ENCODE measurements at regions not wholly inside any gene's neighbourhood (a gene's known extent, or its start where the extent isn't known, plus 50 kb on each side); places are given as distances from the start of the nearest gene placed in this dataset.

DNA sequence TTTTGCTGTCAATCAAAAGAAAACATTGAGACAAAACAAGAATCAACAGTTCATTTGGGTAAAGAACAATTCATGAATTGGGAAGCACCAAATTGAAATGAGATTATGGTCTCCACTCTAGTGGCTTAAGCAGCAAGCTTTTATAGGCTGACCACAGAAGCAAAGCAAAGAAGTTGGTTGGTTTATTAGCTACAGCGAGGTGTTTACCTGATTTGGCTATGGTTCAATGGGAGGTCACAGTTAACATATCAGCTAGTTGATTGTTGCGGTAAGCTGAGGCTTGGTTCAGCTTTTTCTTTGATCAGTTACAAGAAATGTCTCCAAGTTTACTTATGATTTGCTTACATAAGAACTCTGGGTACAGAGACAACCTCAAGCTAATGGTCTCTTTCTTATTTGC lies 640.5 kb upstream of the GOLIM4 start:
- DNase-seq: no peak
- TF ChIP-seq EP300 (IDR thresholded peaks at IDR 0.05) (no peak), POLR2A (IDR thresholded peaks at IDR 0.05) (no peak)
- TF ChIP-seq, protein P1, sequence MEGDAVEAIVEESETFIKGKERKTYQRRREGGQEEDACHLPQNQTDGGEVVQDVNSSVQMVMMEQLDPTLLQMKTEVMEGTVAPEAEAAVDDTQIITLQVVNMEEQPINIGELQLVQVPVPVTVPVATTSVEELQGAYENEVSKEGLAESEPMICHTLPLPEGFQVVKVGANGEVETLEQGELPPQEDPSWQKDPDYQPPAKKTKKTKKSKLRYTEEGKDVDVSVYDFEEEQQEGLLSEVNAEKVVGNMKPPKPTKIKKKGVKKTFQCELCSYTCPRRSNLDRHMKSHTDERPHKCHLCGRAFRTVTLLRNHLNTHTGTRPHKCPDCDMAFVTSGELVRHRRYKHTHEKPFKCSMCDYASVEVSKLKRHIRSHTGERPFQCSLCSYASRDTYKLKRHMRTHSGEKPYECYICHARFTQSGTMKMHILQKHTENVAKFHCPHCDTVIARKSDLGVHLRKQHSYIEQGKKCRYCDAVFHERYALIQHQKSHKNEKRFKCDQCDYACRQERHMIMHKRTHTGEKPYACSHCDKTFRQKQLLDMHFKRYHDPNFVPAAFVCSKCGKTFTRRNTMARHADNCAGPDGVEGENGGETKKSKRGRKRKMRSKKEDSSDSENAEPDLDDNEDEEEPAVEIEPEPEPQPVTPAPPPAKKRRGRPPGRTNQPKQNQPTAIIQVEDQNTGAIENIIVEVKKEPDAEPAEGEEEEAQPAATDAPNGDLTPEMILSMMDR (IDR thresholded peaks at IDR 0.05): no peak
- Histone ChIP-seq H3K36me3 (no peaks in the 10 kb centered on the region), H3K27me3 (no peaks in the 10 kb centered on the region), H3K9me3 (no peaks in the 10 kb centered on the region), H3K4me3 (no peak overlapping the region), H3K4me1 (ENCODE audit: insufficient read depth) (no peaks in the 10 kb centered on the region), H3K27ac (no peak overlapping the region)
- WGBS, 3 donors: 84 to 87% (median 85%) methylated on average over 2 of the region's 2 CpGs
- intact Hi-C loops (cut with DNase I): no loop called here

DNA sequence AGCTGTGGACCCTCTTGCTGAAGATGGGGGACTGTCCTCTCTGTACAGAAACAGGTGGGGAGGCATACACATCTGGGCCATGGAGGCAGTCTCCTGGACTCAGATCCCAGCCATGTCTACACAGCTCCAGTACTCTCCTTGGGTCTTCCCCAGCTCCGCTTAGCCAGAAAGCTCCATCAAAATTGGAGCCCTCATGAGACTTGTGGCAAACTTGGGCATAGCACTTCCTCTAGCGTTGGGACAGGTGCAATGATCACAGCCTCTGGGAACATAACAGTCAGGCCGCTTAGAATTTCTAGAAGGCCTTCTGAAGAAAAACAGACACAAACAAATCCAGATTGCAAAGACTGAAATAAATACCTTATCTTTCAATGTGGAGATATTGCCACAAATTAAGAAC lies 634.3 kb upstream of the GOLIM4 start:
- H3K36me3 ChIP-seq: no peaks in the 10 kb centered on the region
- no peaks in the 10 kb centered on the region for H3K4me1 ChIP-seq (ENCODE audit: insufficient read depth)
- no peak for DNase-seq
- TF ChIP-seq POLR2A (IDR thresholded peaks at IDR 0.05): no peak
- no peak for TF ChIP-seq EP300 (IDR thresholded peaks at IDR 0.05)
- TF ChIP-seq, protein P1 (IDR thresholded peaks at IDR 0.05): no peak
- H3K4me3 ChIP-seq: no peak overlapping the region
- no peaks in the 10 kb centered on the region for H3K27me3 ChIP-seq
- intact Hi-C loops (cut with DNase I): no loop called here
- 62 to 91% (median 91%) methylated on average over 3 of the region's 3 CpGs for WGBS, 3 donors
- no peaks in the 10 kb centered on the region for H3K9me3 ChIP-seq
- H3K27ac ChIP-seq: no peak overlapping the region

DNA sequence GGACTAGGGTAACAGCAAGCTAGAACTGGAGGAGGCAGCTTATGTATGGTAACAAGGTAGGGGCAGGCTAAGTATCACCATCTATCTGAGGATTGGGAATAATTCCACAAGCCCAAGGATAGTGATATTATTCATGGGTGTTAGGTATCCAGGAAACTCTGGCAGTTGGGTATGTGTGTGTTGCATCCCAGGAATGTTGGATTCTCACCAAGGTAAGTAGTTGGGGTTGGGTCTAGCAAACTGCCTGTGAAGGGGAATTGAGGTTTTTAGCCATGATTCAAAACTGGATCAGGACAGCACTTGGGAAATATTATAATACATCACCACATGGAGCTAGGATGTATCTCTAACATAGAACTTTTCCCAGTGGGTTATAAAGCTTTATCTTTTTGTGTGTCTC lies 626.4 kb upstream of the GOLIM4 start:
- no peak for DNase-seq
- H3K9me3 ChIP-seq: no peaks in the 10 kb centered on the region
- no peaks in the 10 kb centered on the region for H3K4me1 ChIP-seq (ENCODE audit: insufficient read depth)
- intact Hi-C loops (cut with DNase I): no loop called here
- H3K27me3 ChIP-seq: no peaks in the 10 kb centered on the region
- no peaks in the 10 kb centered on the region for H3K36me3 ChIP-seq
- TF ChIP-seq POLR2A (IDR thresholded peaks at IDR 0.05) (no peak), EP300 (IDR thresholded peaks at IDR 0.05) (no peak)
- TF ChIP-seq, protein P1 (IDR thresholded peaks at IDR 0.05): no peak
- no peak overlapping the region for H3K27ac ChIP-seq
- no peak overlapping the region for H3K4me3 ChIP-seq

DNA sequence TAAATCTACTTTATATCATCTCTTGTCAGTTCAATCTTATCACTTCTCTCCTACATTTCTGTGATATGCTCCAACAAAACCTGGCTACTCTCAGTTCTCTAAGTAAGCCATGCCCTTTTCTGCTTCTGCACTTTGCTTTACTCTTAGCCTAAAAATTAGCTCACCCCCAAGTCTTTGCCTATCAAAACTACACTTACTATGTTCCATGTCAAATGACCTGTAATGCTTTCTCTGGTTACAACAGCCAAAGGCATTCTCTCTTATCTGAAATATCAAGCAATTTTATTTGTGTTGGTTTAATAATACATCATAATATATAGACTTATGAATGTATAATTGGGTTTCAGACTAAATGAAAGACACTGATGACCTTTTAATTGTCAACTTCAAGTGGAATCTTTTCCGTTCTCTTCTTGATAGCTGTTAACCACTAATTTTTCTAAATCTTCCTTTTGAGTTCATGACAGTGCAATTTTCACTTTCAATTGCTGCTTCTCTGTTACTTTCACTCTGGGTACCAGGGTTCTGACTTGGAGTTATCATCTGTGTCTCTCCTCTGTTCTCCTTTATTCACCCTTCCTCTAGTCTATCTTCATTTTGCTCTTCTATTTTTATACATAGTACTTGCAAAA lies 619.0 kb upstream of the GOLIM4 start:
- WGBS, 3 donors: 68 to 73% (median 70%) methylated on average over 1 of the region's 1 CpG
- Histone ChIP-seq H3K36me3 (no peaks in the 10 kb centered on the region), H3K4me3 (no peak overlapping the region), H3K27me3 (no peaks in the 10 kb centered on the region), H3K27ac (no peak overlapping the region), H3K4me1 (ENCODE audit: insufficient read depth) (no peaks in the 10 kb centered on the region), H3K9me3 (no peaks in the 10 kb centered on the region)
- intact Hi-C loops (cut with DNase I): no loop called here
- TF ChIP-seq EP300 (IDR thresholded peaks at IDR 0.05) (no peak), POLR2A (IDR thresholded peaks at IDR 0.05) (no peak)
- TF ChIP-seq, protein P1 (IDR thresholded peaks at IDR 0.05): no peak
- DNase-seq: no peak

Data from ovary (tissue), 7 donors.